ENCODE measurements at regions not wholly inside any gene's neighbourhood (a gene's known extent, or its start where the extent isn't known, plus 50 kb on each side); places are given as distances from the start of the nearest gene placed in this dataset.

DNA sequence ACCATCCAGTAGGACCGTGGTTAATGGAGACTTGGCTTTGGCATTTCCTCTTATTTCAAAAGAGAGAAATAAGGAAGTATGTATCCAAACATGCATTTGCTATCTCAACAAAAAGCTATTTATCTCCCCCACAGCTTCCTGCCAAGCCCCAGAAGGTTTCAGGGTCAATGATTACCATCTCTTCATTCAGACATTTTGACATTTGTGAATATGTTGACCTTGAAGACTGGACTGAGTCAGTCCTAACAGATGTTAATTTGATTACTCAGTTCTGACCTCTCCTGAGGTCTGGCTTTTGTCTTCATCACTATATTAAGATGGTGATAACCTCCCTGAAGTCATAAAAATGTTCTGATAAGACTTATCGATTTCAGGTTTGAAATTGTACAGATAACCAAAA is 479.4 kb downstream of the AGTPBP1 start:
- TF ChIP-seq, protein P1, sequence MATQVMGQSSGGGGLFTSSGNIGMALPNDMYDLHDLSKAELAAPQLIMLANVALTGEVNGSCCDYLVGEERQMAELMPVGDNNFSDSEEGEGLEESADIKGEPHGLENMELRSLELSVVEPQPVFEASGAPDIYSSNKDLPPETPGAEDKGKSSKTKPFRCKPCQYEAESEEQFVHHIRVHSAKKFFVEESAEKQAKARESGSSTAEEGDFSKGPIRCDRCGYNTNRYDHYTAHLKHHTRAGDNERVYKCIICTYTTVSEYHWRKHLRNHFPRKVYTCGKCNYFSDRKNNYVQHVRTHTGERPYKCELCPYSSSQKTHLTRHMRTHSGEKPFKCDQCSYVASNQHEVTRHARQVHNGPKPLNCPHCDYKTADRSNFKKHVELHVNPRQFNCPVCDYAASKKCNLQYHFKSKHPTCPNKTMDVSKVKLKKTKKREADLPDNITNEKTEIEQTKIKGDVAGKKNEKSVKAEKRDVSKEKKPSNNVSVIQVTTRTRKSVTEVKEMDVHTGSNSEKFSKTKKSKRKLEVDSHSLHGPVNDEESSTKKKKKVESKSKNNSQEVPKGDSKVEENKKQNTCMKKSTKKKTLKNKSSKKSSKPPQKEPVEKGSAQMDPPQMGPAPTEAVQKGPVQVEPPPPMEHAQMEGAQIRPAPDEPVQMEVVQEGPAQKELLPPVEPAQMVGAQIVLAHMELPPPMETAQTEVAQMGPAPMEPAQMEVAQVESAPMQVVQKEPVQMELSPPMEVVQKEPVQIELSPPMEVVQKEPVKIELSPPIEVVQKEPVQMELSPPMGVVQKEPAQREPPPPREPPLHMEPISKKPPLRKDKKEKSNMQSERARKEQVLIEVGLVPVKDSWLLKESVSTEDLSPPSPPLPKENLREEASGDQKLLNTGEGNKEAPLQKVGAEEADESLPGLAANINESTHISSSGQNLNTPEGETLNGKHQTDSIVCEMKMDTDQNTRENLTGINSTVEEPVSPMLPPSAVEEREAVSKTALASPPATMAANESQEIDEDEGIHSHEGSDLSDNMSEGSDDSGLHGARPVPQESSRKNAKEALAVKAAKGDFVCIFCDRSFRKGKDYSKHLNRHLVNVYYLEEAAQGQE (IDR thresholded peaks at IDR 0.05): no peak
- TF ChIP-seq FOXA1 (IDR thresholded peaks at IDR 0.05) (no peak), RXRA (IDR thresholded peaks at IDR 0.05) (no peak), NR2F2 (IDR thresholded peaks at IDR 0.05) (no peak), TAF1 (conservative IDR thresholded peaks at IDR 0.05) (no peak), SP1 (IDR thresholded peaks at IDR 0.05) (no peak), HNF4A (conservative IDR thresholded peaks at IDR 0.05) (no peak), FOXA2 (IDR thresholded peaks at IDR 0.05) (no peak)
- TF ChIP-seq, protein P2, sequence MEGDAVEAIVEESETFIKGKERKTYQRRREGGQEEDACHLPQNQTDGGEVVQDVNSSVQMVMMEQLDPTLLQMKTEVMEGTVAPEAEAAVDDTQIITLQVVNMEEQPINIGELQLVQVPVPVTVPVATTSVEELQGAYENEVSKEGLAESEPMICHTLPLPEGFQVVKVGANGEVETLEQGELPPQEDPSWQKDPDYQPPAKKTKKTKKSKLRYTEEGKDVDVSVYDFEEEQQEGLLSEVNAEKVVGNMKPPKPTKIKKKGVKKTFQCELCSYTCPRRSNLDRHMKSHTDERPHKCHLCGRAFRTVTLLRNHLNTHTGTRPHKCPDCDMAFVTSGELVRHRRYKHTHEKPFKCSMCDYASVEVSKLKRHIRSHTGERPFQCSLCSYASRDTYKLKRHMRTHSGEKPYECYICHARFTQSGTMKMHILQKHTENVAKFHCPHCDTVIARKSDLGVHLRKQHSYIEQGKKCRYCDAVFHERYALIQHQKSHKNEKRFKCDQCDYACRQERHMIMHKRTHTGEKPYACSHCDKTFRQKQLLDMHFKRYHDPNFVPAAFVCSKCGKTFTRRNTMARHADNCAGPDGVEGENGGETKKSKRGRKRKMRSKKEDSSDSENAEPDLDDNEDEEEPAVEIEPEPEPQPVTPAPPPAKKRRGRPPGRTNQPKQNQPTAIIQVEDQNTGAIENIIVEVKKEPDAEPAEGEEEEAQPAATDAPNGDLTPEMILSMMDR (IDR thresholded peaks at IDR 0.05; ENCODE audit: low read depth, low read length, missing input control): no peak
- TF ChIP-seq, protein P3, sequence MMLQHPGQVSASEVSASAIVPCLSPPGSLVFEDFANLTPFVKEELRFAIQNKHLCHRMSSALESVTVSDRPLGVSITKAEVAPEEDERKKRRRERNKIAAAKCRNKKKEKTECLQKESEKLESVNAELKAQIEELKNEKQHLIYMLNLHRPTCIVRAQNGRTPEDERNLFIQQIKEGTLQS (IDR thresholded peaks at IDR 0.05): no peak
- H3K9me3 ChIP-seq (ENCODE audit: control insufficient read depth in 4 of 4, low read length in 3 of 4): no peaks in the 10 kb centered on the region
- 13% methylated on average over 2 of the region's 2 CpGs for WGBS
- no peak overlapping the region for H3K27ac ChIP-seq (ENCODE audit: low read depth in 1 of 2, low read length in 2 of 2)
- H3K9ac ChIP-seq (ENCODE audit: low read depth in 1 of 2, low read length in 2 of 2): no peak overlapping the region
- no peak for DNase-seq (ENCODE audit: low spot score)
- H3K27me3 ChIP-seq (ENCODE audit: control insufficient read depth in 4 of 4, insufficient read depth in 4 of 4, low read length in 3 of 4): peaks cover 0 to 10% (median 0%) of the 10 kb centered on the region in 4 donors
- no peaks in the 10 kb centered on the region for H3K4me1 ChIP-seq (ENCODE audit: control insufficient read depth in 4 of 4, insufficient read depth in 4 of 4, low read length in 3 of 4)
- H3K4me3 ChIP-seq (ENCODE audit: low read depth in 1 of 3, low read length in 3 of 3): no peak overlapping the region
- no peaks in the 10 kb centered on the region for H3K36me3 ChIP-seq (ENCODE audit: control insufficient read depth in 4 of 4, insufficient read depth in 3 of 4, low read depth in 1 of 4, low read length in 3 of 4)

DNA sequence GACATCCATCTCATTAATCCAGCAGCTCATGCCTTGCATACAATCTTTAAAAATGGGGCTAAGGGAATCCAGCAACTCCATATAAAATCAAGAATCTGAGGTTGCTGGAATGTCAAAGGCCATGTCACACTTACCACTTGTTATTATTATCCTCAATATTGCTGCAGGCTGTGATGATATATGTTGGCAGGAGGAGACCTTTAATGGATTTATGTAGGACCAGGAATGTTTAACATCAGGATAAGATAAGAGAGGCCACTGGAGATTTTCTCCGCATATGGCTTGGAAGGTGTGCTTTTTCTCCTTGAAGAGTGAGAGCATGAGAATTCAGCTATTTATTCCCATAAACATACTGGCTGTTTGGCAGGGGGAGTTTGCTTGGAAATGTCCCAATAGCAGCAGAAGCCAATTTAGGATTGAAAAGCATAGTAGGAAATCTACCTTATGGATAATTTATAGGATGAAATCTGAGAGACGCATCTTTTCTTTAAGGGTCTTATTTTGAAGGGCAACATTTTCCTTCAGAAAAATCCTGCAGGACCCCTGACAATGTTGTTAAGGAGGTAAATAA is 481.4 kb downstream of the AGTPBP1 start:
- H3K4me3 ChIP-seq (ENCODE audit: low read depth in 1 of 3, low read length in 3 of 3): no peak overlapping the region
- DNase-seq (ENCODE audit: low spot score): no peak
- no peaks in the 10 kb centered on the region for H3K9me3 ChIP-seq (ENCODE audit: control insufficient read depth in 4 of 4, low read length in 3 of 4)
- H3K36me3 ChIP-seq (ENCODE audit: control insufficient read depth in 4 of 4, insufficient read depth in 3 of 4, low read depth in 1 of 4, low read length in 3 of 4): no peaks in the 10 kb centered on the region
- no peaks in the 10 kb centered on the region for H3K4me1 ChIP-seq (ENCODE audit: control insufficient read depth in 4 of 4, insufficient read depth in 4 of 4, low read length in 3 of 4)
- H3K9ac ChIP-seq (ENCODE audit: low read depth in 1 of 2, low read length in 2 of 2): no peak overlapping the region
- WGBS: 67% methylated on average over 2 of the region's 2 CpGs
- H3K27ac ChIP-seq (ENCODE audit: low read depth in 1 of 2, low read length in 2 of 2): no peak overlapping the region
- peaks cover 0 to 10% (median 0%) of the 10 kb centered on the region in 4 donors for H3K27me3 ChIP-seq (ENCODE audit: control insufficient read depth in 4 of 4, insufficient read depth in 4 of 4, low read length in 3 of 4)
- TF ChIP-seq, protein P2 (IDR thresholded peaks at IDR 0.05; ENCODE audit: low read depth, low read length, missing input control): no peak
- no peak for TF ChIP-seq SP1 (IDR thresholded peaks at IDR 0.05)
- TF ChIP-seq, protein P1 (IDR thresholded peaks at IDR 0.05): no peak
- TF ChIP-seq, protein P3 (IDR thresholded peaks at IDR 0.05): no peak
